CD4-positive, alpha-beta memory T cell (primary cell): ENCODE measurements at regions not wholly inside any gene's neighbourhood (a gene's known extent, or its start where the extent isn't known, plus 50 kb on each side); places are given as distances from the start of the nearest gene placed in this dataset.
"Not testable (repeated sequence)": the region's sequence is repeated elsewhere in the genome, so short reads cannot be mapped to it uniquely, and the experiment has no call there.

Source experiments
- CTCF ChIA-PET: fragments of 350-600 bp; sonication (Branson Sonifier 250); formaldehyde crosslinking; loops from one replicate; lab custom pipeline; 2021; ENCODE audit warnings: inconsistent platforms; ENCODE audit not compliant: partially characterized antibody; lab: Charles Lee
- POLR2A ChIA-PET: fragments of 350-600 bp; sonication (Branson Sonifier 250); formaldehyde crosslinking; loops from one replicate; lab custom pipeline; 2021; ENCODE audit not compliant: partially characterized antibody; lab: Charles Lee
- DNase-seq, 5 donors: peaks; one replicate each; pipeline versions ENCODE4 v3.0.0 to v3.0.0-alpha.2; 2020 to 2022; ENCODE audit warnings: mixed read lengths in 1 of 5
- H3K27ac ChIP-seq: one replicate; pipeline ENCODE4 v1.7.0; 2013; ENCODE audit warnings: low read depth, low read length
- H3K27me3 ChIP-seq: 2 replicates; pipeline ENCODE4 v1.7.0; 2013; ENCODE audit warnings: mild to moderate bottlenecking, low read length, moderate library complexity; ENCODE audit not compliant: insufficient read depth
- H3K36me3 ChIP-seq: 2 replicates; pipeline ENCODE4 v1.7.0; 2013; ENCODE audit warnings: mild to moderate bottlenecking, low read length, moderate library complexity; ENCODE audit not compliant: insufficient read depth
- H3K4me1 ChIP-seq: 2 replicates; pipeline ENCODE4 v1.7.0; 2013; ENCODE audit warnings: mild to moderate bottlenecking, low read length, moderate library complexity; ENCODE audit not compliant: insufficient read depth
- H3K4me3 ChIP-seq, 2 donors: one replicate each; pipeline ENCODE4 v1.7.0; 2013; ENCODE audit warnings: low read length in 2 of 2, mild to moderate bottlenecking in 1 of 2
- H3K9me3 ChIP-seq, 2 donors: one replicate each; pipeline ENCODE4 v1.7.0; 2013; ENCODE audit warnings: low read length in 2 of 2, control low read depth in 1 of 2; ENCODE audit not compliant: control insufficient read depth in 1 of 2
- H3K27ac Mint-ChIP-seq, 7 donors: one replicate each; pipeline ENCODE4 v1.8.0; 2020 to 2021; ENCODE audit warnings: mixed read lengths in 7 of 7, mild to moderate bottlenecking in 6 of 7, inconsistent platforms in 3 of 7, moderate library complexity in 3 of 7
- H3K27me3 Mint-ChIP-seq, 2 donors: one replicate each; pipeline ENCODE4 v1.8.0; 2020 to 2021; ENCODE audit warnings: mixed read lengths in 2 of 2
- H3K36me3 Mint-ChIP-seq, 2 donors: one replicate each; pipeline ENCODE4 v1.8.0; 2020 to 2021; ENCODE audit warnings: mixed read lengths in 2 of 2, inconsistent platforms in 1 of 2, mild to moderate bottlenecking in 1 of 2
- H3K4me1 Mint-ChIP-seq, 4 donors: one replicate each; pipeline ENCODE4 v1.8.0; 2020 to 2021; ENCODE audit warnings: mixed read lengths in 4 of 4, mild to moderate bottlenecking in 1 of 4
- H3K4me3 Mint-ChIP-seq, 8 donors: one replicate each; pipeline ENCODE4 v1.8.0; 2020 to 2021; ENCODE audit warnings: mixed read lengths in 8 of 8, mild to moderate bottlenecking in 7 of 8, moderate library complexity in 6 of 8, inconsistent platforms in 3 of 8
- H3K9me3 Mint-ChIP-seq, 8 donors: one replicate each; pipeline ENCODE4 v1.8.0; 2020 to 2021; ENCODE audit warnings: mixed read lengths in 8 of 8, mild to moderate bottlenecking in 5 of 8, inconsistent platforms in 3 of 8, moderate library complexity in 1 of 8
- intact Hi-C: fragments of 100-400 bp; cut with micrococcal nuclease; formaldehyde crosslinking; loops from one replicate; pipeline ENCODE4 v1.15.1; 2023

DNA sequence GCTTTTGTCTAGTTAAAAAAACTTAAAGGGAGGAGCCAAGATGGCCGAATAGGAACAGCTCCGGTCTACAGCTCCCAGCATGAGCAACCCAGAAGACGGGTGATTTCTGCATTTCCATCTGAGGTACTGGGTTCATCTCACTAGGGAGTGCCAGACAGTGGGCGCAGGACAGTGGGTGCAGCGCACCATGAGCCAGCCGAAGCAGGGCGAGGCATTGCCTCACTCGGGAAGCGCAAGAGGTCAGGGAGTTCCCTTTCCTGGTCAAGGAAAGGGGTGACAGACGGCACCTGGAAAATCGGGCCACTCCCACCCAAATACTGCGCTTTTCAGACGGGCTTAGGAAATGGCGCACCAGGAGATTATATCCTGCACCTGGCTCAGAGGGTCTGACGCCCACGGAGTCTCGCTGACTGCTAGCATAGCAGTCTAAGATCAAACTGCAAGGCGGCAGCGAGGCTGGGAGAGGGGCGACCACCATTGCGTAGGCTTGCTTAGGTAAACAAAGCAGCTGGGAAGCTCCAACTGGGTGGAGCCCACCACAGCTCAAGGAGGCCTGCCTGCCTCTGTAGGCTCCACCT is 152.4 kb upstream of the KCNQ5 start:
- POLR2A ChIA-PET, H3K4me3 Mint-ChIP-seq, H3K27ac Mint-ChIP-seq, H3K9me3 Mint-ChIP-seq, CTCF ChIA-PET, H3K9me3 ChIP-seq, H3K36me3 ChIP-seq, H3K4me3 ChIP-seq, H3K4me1 ChIP-seq, intact Hi-C loops, H3K36me3 Mint-ChIP-seq, H3K4me1 Mint-ChIP-seq, H3K27ac ChIP-seq, DNase-seq, H3K27me3 ChIP-seq: not testable (repeated sequence)
- H3K27me3 Mint-ChIP-seq = peaks cover 3 to 14% of the 10 kb centered on the region in 2 donors

- no peak for DNase-seq
- ChIA-PET POLR2A (no interaction called here), CTCF (no interaction called here)
- no peaks in the 10 kb centered on the region for H3K27me3 ChIP-seq
- no peaks in the 10 kb centered on the region for H3K4me1 ChIP-seq
- Mint-ChIP-seq H3K9me3 (no peaks in the 10 kb centered on the region), H3K36me3 (no peaks in the 10 kb centered on the region), H3K27ac (no peak overlapping the region), H3K27me3 (peaks cover 1 to 6% of the 10 kb centered on the region in 2 donors), H3K4me3 (no peak overlapping the region), H3K4me1 (no peaks in the 10 kb centered on the region)
- H3K9me3 ChIP-seq = no peaks in the 10 kb centered on the region
- no peaks in the 10 kb centered on the region for H3K36me3 ChIP-seq
- no peak overlapping the region for H3K4me3 ChIP-seq
- intact Hi-C loops = no loop called here
- no peak overlapping the region for H3K27ac ChIP-seq
These were observed 145.8 kb upstream of the KCNQ5 start for GRCh38 chr6:72476051-72476450.

- Mint-ChIP-seq H3K27ac (no peak overlapping the region), H3K4me1 (no peaks in the 10 kb centered on the region), H3K36me3 (no peaks in the 10 kb centered on the region), H3K4me3 (no peak overlapping the region), H3K27me3 (peaks cover 0 to 6% of the 10 kb centered on the region in 2 donors), H3K9me3 (peaks cover 0 to 2% (median 0%) of the 10 kb centered on the region in 8 donors)
- DNase-seq = no peak
- Histone ChIP-seq H3K9me3 (no peaks in the 10 kb centered on the region), H3K27ac (no peak overlapping the region), H3K4me1 (no peaks in the 10 kb centered on the region), H3K36me3 (no peaks in the 10 kb centered on the region), H3K4me3 (no peak overlapping the region), H3K27me3 (no peaks in the 10 kb centered on the region)
- ChIA-PET POLR2A (no interaction called here), CTCF (no interaction called here)
- intact Hi-C loops = no loop called here
These were observed 145.2 kb upstream of the KCNQ5 start for GRCh38 chr6:72476646-72477045.

GRCh38 chr6:72495441-72495840 is 126.4 kb upstream of the KCNQ5 start:
- H3K9me3 ChIP-seq = no peaks in the 10 kb centered on the region
- H3K9me3 Mint-ChIP-seq = peaks cover 0 to 1% (median 0%) of the 10 kb centered on the region in 8 donors
- H3K4me3 ChIP-seq = no peak overlapping the region
- no peaks in the 10 kb centered on the region for H3K36me3 Mint-ChIP-seq
- no peak overlapping the region for H3K4me3 Mint-ChIP-seq
- H3K4me1 ChIP-seq = no peaks in the 10 kb centered on the region
- H3K27me3 ChIP-seq = no peaks in the 10 kb centered on the region
- no peaks in the 10 kb centered on the region for H3K4me1 Mint-ChIP-seq
- no peak for DNase-seq
- ChIA-PET CTCF (no interaction called here), POLR2A (no interaction called here)
- no peaks in the 10 kb centered on the region for H3K36me3 ChIP-seq
- H3K27ac ChIP-seq = no peak overlapping the region
- H3K27ac Mint-ChIP-seq = no peak overlapping the region
- intact Hi-C loops = no loop called here
- peaks cover 5 to 7% of the 10 kb centered on the region in 2 donors for H3K27me3 Mint-ChIP-seq

GRCh38 chr6:72497186-72497585 is 124.7 kb upstream of the KCNQ5 start:
- Mint-ChIP-seq H3K9me3 (peaks cover 0 to 1% (median 0%) of the 10 kb centered on the region in 8 donors), H3K4me3 (no peak overlapping the region), H3K27me3 (peaks cover 2 to 7% of the 10 kb centered on the region in 2 donors), H3K27ac (no peak overlapping the region), H3K4me1 (no peaks in the 10 kb centered on the region), H3K36me3 (no peaks in the 10 kb centered on the region)
- Histone ChIP-seq H3K27ac (no peak overlapping the region), H3K4me3 (no peak overlapping the region), H3K9me3 (no peaks in the 10 kb centered on the region), H3K4me1 (no peaks in the 10 kb centered on the region), H3K27me3 (no peaks in the 10 kb centered on the region), H3K36me3 (no peaks in the 10 kb centered on the region)
- ChIA-PET POLR2A (no interaction called here), CTCF (no interaction called here)
- DNase-seq = no peak
- intact Hi-C loops = no loop called here

DNA sequence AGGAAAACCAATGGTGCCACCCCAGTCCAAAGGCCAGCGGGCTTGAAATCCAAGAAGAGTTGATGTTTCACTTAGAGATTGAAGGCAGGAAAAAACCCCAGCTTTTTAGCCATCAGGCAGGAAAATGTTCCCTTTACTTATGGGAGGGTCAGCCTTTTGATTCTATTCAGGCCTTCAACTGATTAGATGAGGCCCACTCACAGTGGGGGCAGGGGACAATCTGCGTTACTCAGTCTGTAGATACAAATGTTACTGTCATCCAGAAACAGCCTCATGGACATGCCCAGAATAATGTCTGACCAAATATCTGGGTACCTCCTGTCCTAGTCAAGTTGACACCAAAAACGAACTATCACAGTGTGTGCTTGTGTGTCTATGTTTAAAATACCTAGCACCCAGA is 121.2 kb upstream of the KCNQ5 start:
- Histone ChIP-seq H3K4me1 (no peaks in the 10 kb centered on the region), H3K4me3 (no peak overlapping the region), H3K9me3 (no peaks in the 10 kb centered on the region), H3K27me3 (no peaks in the 10 kb centered on the region), H3K36me3 (no peaks in the 10 kb centered on the region), H3K27ac (no peak overlapping the region)
- peaks cover 0 to 3% (median 0%) of the 10 kb centered on the region in 8 donors for H3K9me3 Mint-ChIP-seq
- intact Hi-C loops = no loop called here
- no peaks in the 10 kb centered on the region for H3K4me1 Mint-ChIP-seq
- ChIA-PET POLR2A (no interaction called here), CTCF (no interaction called here)
- no peak overlapping the region for H3K27ac Mint-ChIP-seq
- peaks cover 3 to 9% of the 10 kb centered on the region in 2 donors for H3K27me3 Mint-ChIP-seq
- DNase-seq = no peak
- no peaks in the 10 kb centered on the region for H3K36me3 Mint-ChIP-seq
- H3K4me3 Mint-ChIP-seq = no peak overlapping the region

DNA sequence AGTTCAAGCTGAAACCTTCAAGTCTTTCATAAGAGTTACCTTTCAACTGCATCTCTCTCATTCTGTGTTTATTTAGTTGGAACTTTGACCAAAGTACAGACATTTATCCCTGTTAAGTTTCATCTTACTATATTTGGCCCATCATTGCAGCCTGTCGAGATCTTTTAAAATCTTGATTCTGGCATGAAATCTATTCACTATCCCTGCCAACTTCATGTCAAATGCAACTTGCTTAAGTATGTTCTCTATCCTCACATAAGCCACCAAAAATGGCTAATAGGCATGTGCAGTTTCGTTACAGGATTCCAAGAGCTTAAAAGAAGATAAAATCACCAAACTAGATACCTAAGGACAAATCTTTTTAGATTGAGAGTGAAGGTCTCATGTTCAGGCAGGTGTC is 117.5 kb upstream of the KCNQ5 start:
- ChIA-PET CTCF (no interaction called here), POLR2A (no interaction called here)
- Histone ChIP-seq H3K27me3 (no peaks in the 10 kb centered on the region), H3K4me3 (no peak overlapping the region), H3K36me3 (no peaks in the 10 kb centered on the region), H3K9me3 (no peaks in the 10 kb centered on the region), H3K4me1 (no peaks in the 10 kb centered on the region), H3K27ac (no peak overlapping the region)
- H3K4me3 Mint-ChIP-seq = no peak overlapping the region
- H3K27ac Mint-ChIP-seq = no peak overlapping the region
- DNase-seq = no peak
- peaks cover 3 to 5% of the 10 kb centered on the region in 2 donors for H3K27me3 Mint-ChIP-seq
- intact Hi-C loops = no loop called here
- H3K4me1 Mint-ChIP-seq = no peaks in the 10 kb centered on the region
- peaks cover 0 to 7% (median 0%) of the 10 kb centered on the region in 8 donors for H3K9me3 Mint-ChIP-seq
- no peaks in the 10 kb centered on the region for H3K36me3 Mint-ChIP-seq

- Mint-ChIP-seq H3K27ac (no peak overlapping the region), H3K36me3 (no peaks in the 10 kb centered on the region), H3K4me3 (no peak overlapping the region), H3K9me3 (peaks cover 0 to 7% (median 0%) of the 10 kb centered on the region in 8 donors), H3K4me1 (no peaks in the 10 kb centered on the region), H3K27me3 (peaks cover 3 to 4% of the 10 kb centered on the region in 2 donors)
- POLR2A ChIA-PET = no interaction called here
- intact Hi-C loops = no loop called here
- CTCF ChIA-PET = no interaction called here
- H3K4me1 ChIP-seq = no peaks in the 10 kb centered on the region
- H3K36me3 ChIP-seq = no peaks in the 10 kb centered on the region
- H3K4me3 ChIP-seq = no peak overlapping the region
- no peak overlapping the region for H3K27ac ChIP-seq
- DNase-seq = no peak
- no peaks in the 10 kb centered on the region for H3K27me3 ChIP-seq
- no peaks in the 10 kb centered on the region for H3K9me3 ChIP-seq
These were observed 116.4 kb upstream of the KCNQ5 start for GRCh38 chr6:72505446-72505845.
